GM12875 (cell line): ENCODE measurements at regions not wholly inside any gene's neighbourhood (a gene's known extent, or its start where the extent isn't known, plus 50 kb on each side); places are given as distances from the start of the nearest gene placed in this dataset.

ENCODE experiments used
- H3K4me3 ChIP-seq: one replicate; pipeline ENCODE4 v1.5.1; 2011; ENCODE audit warnings: low read depth, low read length, control low read depth
- TF ChIP-seq, protein P1 (sequence below): IDR thresholded peaks from 2 replicates; pipeline ENCODE4 v1.5.1; 2011; ENCODE audit warnings: low read depth, mild to moderate bottlenecking, control low read depth, inconsistent platforms, low read length, moderate library complexity, borderline replicate concordance; ENCODE audit not compliant: insufficient read depth

GRCh38 chr2:157124731-157125130 lies 132.8 kb upstream of the GALNT5 start:
- no peak overlapping the region for H3K4me3 ChIP-seq
- TF ChIP-seq, protein P1, sequence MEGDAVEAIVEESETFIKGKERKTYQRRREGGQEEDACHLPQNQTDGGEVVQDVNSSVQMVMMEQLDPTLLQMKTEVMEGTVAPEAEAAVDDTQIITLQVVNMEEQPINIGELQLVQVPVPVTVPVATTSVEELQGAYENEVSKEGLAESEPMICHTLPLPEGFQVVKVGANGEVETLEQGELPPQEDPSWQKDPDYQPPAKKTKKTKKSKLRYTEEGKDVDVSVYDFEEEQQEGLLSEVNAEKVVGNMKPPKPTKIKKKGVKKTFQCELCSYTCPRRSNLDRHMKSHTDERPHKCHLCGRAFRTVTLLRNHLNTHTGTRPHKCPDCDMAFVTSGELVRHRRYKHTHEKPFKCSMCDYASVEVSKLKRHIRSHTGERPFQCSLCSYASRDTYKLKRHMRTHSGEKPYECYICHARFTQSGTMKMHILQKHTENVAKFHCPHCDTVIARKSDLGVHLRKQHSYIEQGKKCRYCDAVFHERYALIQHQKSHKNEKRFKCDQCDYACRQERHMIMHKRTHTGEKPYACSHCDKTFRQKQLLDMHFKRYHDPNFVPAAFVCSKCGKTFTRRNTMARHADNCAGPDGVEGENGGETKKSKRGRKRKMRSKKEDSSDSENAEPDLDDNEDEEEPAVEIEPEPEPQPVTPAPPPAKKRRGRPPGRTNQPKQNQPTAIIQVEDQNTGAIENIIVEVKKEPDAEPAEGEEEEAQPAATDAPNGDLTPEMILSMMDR = no peak

- H3K4me3 ChIP-seq = no peak overlapping the region
- TF ChIP-seq, protein P1 = no peak
These were observed 131.8 kb upstream of the GALNT5 start for GRCh38 chr2:157125685-157126084.

DNA sequence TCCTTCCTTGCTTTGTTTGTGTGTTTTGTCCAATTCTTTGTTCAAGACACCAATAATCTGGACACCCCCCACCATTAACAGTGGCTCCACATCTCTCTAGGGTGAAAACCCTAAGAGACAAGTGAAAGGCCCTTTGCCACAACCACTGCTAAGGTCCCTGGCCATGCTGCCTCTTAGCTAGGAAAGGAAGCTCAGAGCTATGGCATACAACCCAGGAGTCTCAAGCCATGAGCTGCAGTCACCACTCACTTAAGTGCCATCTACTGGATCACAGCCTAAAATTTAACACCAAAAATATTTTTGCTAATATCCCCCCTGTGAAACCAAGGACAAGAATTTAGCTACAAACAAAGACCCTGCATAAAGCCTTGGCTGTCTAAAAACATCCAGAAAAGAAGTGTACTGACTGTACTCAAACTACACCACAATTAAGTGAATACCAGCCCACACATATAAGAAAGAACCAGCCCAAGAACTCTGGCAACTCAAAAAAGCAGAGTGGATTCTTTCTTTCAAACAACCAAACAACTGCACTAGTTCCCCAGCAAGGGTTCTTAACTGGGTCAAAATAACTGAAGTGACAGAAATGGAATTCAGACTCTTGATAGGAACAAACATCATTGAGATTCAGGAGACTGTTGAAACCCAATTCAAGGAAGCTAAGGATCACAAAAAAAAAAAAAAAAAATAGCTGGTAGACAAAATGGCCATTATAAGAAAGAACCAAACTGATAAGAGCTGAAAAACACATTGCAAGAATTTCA lies 130.1 kb upstream of the GALNT5 start:
- no peak overlapping the region for H3K4me3 ChIP-seq
- TF ChIP-seq, protein P1 = no peak

GRCh38 chr2:157143901-157144300 lies 113.6 kb upstream of the GALNT5 start:
- H3K4me3 ChIP-seq = no peak overlapping the region
- TF ChIP-seq, protein P1 = no peak

DNA sequence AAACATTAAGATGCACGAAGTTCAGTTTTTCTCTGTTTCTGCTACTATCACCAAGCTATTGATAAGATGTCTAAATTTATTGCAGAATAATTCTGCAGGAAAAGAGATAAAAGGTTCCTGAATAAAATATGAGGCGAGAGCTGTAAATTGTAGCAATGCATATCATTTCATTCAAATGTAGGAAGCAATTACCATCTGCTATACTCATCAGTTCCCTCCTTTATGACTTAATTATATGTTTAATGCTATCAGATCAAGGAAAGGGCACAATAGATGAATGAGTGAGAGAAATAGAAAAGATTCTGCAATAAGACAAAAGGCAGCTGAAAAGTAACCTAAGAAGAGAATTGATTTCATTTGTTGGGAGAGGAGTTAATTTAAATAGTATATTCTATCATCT lies 108.2 kb upstream of the GALNT5 start:
- no peak overlapping the region for H3K4me3 ChIP-seq
- TF ChIP-seq, protein P1 = no peak

DNA sequence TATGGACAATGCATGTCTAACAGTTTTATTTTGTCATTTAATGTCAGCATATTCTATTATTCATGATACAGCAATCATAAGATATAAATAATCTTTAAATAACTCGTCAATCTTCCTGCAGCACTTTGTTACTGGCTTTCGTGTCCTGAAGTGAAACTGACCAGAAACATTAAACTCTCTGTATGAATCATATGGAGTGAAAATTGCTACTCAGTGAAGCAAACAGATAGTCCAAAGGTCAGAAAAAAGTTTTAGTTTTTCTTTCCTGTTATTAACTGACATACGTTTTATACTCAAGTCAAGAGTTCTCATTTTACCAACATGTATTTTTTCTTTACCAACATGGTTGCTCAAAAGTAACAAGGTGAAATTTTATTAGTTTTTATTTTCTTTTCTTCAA lies 106.8 kb upstream of the GALNT5 start:
- TF ChIP-seq, protein P1 = no peak
- H3K4me3 ChIP-seq = no peak overlapping the region

DNA sequence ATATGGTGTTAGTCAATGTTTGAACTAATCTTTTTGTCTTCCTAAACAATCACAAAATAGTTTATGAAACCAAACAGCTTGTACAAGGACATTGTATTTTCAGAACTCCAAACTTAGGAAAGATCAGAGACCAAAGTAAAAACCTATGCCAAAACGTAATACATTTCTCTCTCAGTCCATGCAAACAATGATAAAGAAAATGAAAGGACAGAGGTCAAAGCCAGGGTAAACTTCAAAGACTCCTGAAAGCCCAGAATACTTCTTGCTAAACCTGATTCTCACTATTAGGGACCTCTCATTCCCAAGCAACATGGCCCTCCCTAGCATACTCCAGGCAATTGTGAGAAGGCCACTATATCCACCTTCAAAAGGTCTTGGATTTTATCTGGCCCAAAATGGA lies 105.1 kb upstream of the GALNT5 start:
- TF ChIP-seq, protein P1 = no peak
- H3K4me3 ChIP-seq = no peak overlapping the region
